AG09319 (cell line): ENCODE measurements at regions not wholly inside any gene's neighbourhood (a gene's known extent, or its start where the extent isn't known, plus 50 kb on each side); places are given as distances from the start of the nearest gene placed in this dataset.

Experiments used
- DNase-seq: peaks from one replicate; pipeline ENCODE4 v3.0.0-alpha.2; 2010; ENCODE audit warnings: low read depth; ENCODE audit errors: extremely low read depth
- CTCF ChIP-seq: IDR thresholded peaks from 2 replicates; pipeline ENCODE4 v1.5.1; 2011; ENCODE audit warnings: low read depth, mild to moderate bottlenecking, inconsistent platforms, low read length, moderate library complexity

- DNase-seq, result no peak
- TF ChIP-seq CTCF, result no peak
These were observed 238.6 kb downstream of the PIK3R1 start for GRCh38 chr5:68454172-68454571.

GRCh38 chr5:68454766-68455165 lies 239.2 kb downstream of the PIK3R1 start:
- no peak for TF ChIP-seq CTCF
- DNase-seq, result no peak

GRCh38 chr5:68455216-68455615 lies 239.7 kb downstream of the PIK3R1 start:
- TF ChIP-seq CTCF, result no peak

GRCh38 chr5:68456756-68457217 lies 241.2 kb downstream of the PIK3R1 start:
- no peak for TF ChIP-seq CTCF
- no peak for DNase-seq

More at GRCh38 chr5:68455216-68455615, 239.7 kb downstream of the PIK3R1 start:
- DNase-seq, result no peak

GRCh38 chr5:68457285-68457684 lies 241.7 kb downstream of the PIK3R1 start:
- no peak for TF ChIP-seq CTCF
- no peak for DNase-seq

- DNase-seq, result no peak
- TF ChIP-seq CTCF, result no peak
These were observed 243.0 kb downstream of the PIK3R1 start for GRCh38 chr5:68458416-68459021.

- no peak for DNase-seq
- no peak for TF ChIP-seq CTCF
These were observed 243.7 kb downstream of the PIK3R1 start for GRCh38 chr5:68459093-68459809.
